NCI-H82 treated with DMSO at 0.1 percent for 48 hours (cell line): ENCODE measurements at regions not wholly inside any gene's neighbourhood (a gene's known extent, or its start where the extent isn't known, plus 50 kb on each side); places are given as distances from the start of the nearest gene placed in this dataset.
"Not testable (repeated sequence)": the region's sequence is repeated elsewhere in the genome, so short reads cannot be mapped to it uniquely, and the experiment has no call there.

Experiments
- DNase-seq: peaks from one replicate; lab custom pipeline; 2025; ENCODE audit not compliant: unreplicated experiment; lab: John Stamatoyannopoulos, UW

- DNase-seq: no peak
Measured at GRCh38 chr12:19763488-19763887, 324.2 kb downstream of the AEBP2 start.

GRCh38 chr12:19764408-19764807, 325.1 kb downstream of the AEBP2 start:
- DNase-seq: no peak

GRCh38 chr12:19771858-19772257, 332.6 kb downstream of the AEBP2 start:
- no peak for DNase-seq

- no peak for DNase-seq
Measured at GRCh38 chr12:19772776-19773175, 333.5 kb downstream of the AEBP2 start.

- DNase-seq: no peak
Measured at GRCh38 chr12:19775241-19775640, 335.9 kb downstream of the AEBP2 start.

- DNase-seq: not testable (repeated sequence)
Measured at GRCh38 chr12:19775976-19776375, 336.7 kb downstream of the AEBP2 start.

- no peak for DNase-seq
Measured at GRCh38 chr12:19778172-19778571, 338.9 kb downstream of the AEBP2 start.

- DNase-seq: no peak
Measured at GRCh38 chr12:19778797-19779196, 339.5 kb downstream of the AEBP2 start.

- no peak for DNase-seq
Measured at GRCh38 chr12:19779395-19780056, 340.2 kb downstream of the AEBP2 start.

- DNase-seq: no peak
Measured at GRCh38 chr12:19780460-19780859, 341.2 kb downstream of the AEBP2 start.

- no peak for DNase-seq
Measured at GRCh38 chr12:19783547-19784444, 344.5 kb downstream of the AEBP2 start.

- DNase-seq: no peak
Measured at GRCh38 chr12:19792028-19792427, 352.7 kb downstream of the AEBP2 start.

- DNase-seq: no peak
Measured at GRCh38 chr12:19794116-19794515, 354.8 kb downstream of the AEBP2 start.

- DNase-seq: no peak
Measured at GRCh38 chr12:19799216-19799615, 359.9 kb downstream of the AEBP2 start.

GRCh38 chr12:19799895-19800602, 360.8 kb downstream of the AEBP2 start:
- DNase-seq: no peak

GRCh38 chr12:19800884-19801283, 361.6 kb downstream of the AEBP2 start:
- DNase-seq: no peak

GRCh38 chr12:19801941-19802340, 362.6 kb downstream of the AEBP2 start:
- DNase-seq: no peak

- DNase-seq: no peak
Measured at GRCh38 chr12:19802915-19803314, 363.6 kb downstream of the AEBP2 start.

GRCh38 chr12:19804737-19805136, 365.4 kb downstream of the AEBP2 start:
- DNase-seq: no peak

GRCh38 chr12:19808371-19808770, 369.1 kb downstream of the AEBP2 start:
- DNase-seq: no peak

GRCh38 chr12:19810213-19810612, 370.9 kb downstream of the AEBP2 start:
- DNase-seq: no peak

- DNase-seq: no peak
Measured at GRCh38 chr12:19811922-19812321, 372.6 kb downstream of the AEBP2 start.
